HFF-Myc (cell line): ENCODE measurements at regions not wholly inside any gene's neighbourhood (a gene's known extent, or its start where the extent isn't known, plus 50 kb on each side); places are given as distances from the start of the nearest gene placed in this dataset.

Source experiments
- DNase-seq: peaks from one replicate; pipeline ENCODE4 v3.0.0-alpha.2; 2011; ENCODE audit warnings: low read depth; ENCODE audit errors: extremely low read depth
- H3K4me3 ChIP-seq: replicated peaks from 2 replicates; pipeline ENCODE4 v1.5.1; 2011; ENCODE audit warnings: low read depth, mild to moderate bottlenecking, control low read depth, low read length
- TF ChIP-seq, protein P1 (sequence below): IDR thresholded peaks from 2 replicates; pipeline ENCODE4 v1.5.1; 2012; ENCODE audit warnings: mild to moderate bottlenecking, low read depth, low read length, control low read depth; ENCODE audit errors: missing control alignments

DNA sequence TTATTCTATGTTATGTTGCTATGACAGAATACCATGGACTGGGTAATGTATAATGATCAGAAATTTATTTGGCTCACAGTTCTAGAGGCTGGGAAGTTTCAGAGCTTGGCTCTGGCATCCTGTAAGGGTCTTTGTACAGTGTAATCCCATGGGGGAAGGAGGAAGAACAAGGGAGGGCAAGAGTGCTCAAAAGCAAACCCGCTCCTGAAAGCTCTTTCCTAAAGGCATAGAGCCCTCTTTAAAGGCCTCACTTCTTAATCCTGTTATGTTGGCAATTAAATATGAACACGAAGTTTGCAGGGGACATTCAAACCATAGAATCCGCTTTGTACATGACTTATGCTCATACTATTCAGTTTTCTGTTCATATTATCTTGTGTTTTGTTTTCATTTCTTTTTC is 191.3 kb upstream of the CTSO start:
- no peak for DNase-seq
- no peak overlapping the region for H3K4me3 ChIP-seq
- TF ChIP-seq, protein P1, sequence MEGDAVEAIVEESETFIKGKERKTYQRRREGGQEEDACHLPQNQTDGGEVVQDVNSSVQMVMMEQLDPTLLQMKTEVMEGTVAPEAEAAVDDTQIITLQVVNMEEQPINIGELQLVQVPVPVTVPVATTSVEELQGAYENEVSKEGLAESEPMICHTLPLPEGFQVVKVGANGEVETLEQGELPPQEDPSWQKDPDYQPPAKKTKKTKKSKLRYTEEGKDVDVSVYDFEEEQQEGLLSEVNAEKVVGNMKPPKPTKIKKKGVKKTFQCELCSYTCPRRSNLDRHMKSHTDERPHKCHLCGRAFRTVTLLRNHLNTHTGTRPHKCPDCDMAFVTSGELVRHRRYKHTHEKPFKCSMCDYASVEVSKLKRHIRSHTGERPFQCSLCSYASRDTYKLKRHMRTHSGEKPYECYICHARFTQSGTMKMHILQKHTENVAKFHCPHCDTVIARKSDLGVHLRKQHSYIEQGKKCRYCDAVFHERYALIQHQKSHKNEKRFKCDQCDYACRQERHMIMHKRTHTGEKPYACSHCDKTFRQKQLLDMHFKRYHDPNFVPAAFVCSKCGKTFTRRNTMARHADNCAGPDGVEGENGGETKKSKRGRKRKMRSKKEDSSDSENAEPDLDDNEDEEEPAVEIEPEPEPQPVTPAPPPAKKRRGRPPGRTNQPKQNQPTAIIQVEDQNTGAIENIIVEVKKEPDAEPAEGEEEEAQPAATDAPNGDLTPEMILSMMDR = no peak

DNA sequence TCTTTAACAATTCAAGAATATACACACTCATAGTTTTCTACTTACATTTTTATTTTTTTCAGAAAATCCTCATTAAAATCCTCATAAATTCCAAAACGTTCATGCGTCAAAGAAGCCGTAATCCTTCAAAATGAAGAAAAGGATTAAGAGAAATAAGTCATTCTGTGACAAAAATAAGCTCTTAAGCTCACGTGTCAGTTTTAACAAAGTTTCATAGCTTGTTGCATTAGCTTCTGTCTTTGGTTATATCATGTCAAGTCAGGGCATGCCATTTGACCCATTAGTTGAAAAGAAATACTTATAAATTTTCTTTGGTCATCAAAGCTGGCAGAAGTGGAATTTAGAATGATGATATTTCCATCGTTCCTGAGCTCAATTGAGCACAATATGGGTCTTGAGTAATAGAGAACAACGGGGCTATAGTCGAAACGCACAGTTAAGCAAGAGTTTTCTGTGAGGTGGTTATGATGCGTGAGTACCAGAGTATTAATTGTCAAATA is 185.2 kb upstream of the CTSO start:
- no peak for DNase-seq
- TF ChIP-seq, protein P1 = no peak
- no peak overlapping the region for H3K4me3 ChIP-seq

DNA sequence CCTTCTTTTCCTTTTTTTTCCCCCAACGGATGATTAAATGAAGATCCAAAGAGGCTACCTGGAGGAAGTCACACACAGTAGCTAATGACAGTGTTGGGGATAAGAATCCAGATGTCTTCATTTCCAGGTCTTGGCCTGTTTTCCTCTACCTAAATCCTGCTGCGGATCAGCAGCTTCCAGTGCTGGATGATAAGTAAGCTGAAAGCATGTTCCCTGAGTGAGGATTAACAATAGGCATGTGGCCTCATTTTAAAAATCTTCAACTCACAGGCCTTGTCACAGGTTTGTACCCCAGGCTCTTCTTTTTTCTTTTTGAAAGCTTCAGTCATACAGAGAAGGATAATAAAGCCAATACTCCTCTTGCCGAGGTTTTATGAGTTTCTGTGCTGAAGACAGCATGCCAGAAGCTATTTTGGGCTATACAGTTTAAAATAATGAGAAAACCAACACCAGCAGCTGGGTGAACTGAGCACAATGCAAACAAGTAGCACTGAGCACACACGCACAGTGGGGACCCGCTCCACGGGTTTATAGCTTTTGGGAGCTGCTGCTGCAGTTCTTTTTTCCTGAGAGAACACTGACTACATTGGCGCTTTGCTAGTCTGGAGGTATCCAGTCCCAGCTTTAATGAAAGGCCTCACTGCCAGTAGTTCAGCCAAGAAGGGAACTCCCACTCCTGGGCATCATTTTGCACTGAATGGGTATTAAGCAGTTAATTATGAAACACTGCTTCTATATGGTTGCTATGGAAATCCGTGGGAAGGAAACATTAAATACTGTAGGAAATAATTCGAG is 184.2 kb upstream of the CTSO start:
- H3K4me3 ChIP-seq = no peak overlapping the region
- no peak for DNase-seq
- TF ChIP-seq, protein P1 = no peak

DNA sequence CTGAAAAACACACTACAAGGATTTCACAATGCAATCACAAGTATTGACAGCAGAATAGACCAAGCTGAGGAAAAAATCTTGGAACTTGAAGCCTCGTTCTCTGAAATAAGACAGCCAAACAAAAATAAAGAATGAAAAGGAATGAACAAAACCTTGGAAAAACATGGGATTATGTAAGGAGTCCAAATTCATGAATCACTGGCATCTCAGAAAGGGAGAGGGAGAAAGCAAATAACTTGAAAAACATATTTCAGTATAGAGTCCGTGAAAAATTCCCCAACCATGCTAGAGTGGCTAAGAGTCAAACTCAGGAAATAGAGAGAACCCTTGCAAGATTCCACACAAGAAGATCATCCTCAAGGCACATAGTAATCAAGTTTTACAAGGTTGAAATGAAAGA is 178.5 kb upstream of the CTSO start:
- no peak overlapping the region for H3K4me3 ChIP-seq
- DNase-seq = no peak
- TF ChIP-seq, protein P1 = no peak

DNA sequence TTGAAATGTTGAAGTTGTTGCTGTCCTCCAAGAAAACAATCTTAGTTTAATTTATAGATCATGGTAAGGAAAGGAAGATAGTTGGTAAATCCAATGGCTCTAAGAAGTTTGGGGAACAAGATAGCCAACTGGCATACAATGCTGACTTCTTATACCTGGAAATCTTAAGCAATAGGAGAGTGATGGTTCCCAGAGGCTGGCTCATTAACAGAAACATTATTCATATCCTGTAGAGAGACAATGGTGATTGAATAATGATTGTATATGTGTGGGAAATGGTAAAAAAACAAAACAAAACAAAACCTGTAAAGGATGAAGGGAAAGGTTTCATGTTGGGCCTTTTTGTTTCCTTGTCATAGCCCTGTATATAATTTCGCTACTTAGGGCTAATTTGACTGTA is 174.9 kb upstream of the CTSO start:
- TF ChIP-seq, protein P1 = no peak
- no peak overlapping the region for H3K4me3 ChIP-seq
- no peak for DNase-seq

DNA sequence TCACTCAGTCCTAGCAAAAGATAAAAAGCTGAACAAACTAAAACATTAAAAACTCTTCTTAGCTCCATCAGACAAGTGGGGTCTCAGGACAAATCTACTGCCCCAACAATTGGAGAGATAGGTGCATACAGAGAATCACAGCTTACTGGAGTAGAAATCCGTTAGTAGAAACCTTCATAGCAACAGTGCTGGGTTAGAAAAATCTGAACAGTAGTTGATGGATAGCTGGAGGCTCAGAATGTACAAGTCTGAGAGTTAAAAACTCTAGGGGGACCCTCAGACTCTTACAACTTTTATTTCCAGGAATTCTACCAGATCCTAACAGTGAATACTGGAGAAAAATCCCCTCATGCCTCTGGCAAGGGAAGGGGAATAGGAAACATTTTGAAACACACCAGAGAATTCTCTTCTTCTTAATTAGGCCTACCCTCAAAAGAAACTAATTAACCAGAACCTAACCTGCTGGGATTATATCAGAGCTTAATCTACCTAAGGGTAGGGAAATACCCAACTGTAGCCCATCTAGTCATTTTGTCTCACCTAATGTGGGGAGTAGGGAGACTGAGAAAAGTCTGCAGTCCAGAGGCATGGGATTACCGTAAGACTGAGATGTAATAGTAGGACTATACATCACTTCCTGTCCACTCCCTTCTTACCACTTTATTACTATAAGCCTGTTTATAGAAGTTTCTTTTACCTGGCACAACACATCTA is 165.0 kb upstream of the CTSO start:
- no peak overlapping the region for H3K4me3 ChIP-seq
- DNase-seq = no peak
- TF ChIP-seq, protein P1 = no peak
